H1 (cell line): ENCODE measurements at regions not wholly inside any gene's neighbourhood (a gene's known extent, or its start where the extent isn't known, plus 50 kb on each side); places are given as distances from the start of the nearest gene placed in this dataset.

ENCODE experiments used
- BRCA1 ChIP-seq: IDR thresholded peaks from 2 replicates; pipeline ENCODE4 v1.6.1; 2012; ENCODE audit warnings: low read depth, low read length, improper control_type of control experiment
- CEBPB ChIP-seq: IDR thresholded peaks from 2 replicates; pipeline ENCODE4 v1.6.1; 2012; ENCODE audit warnings: low read depth, low read length
- EGR1 ChIP-seq: IDR thresholded peaks from 2 replicates; pipeline ENCODE4 v1.6.1; 2011; ENCODE audit warnings: low read depth, low read length, borderline replicate concordance
- JUND ChIP-seq: IDR thresholded peaks from 2 replicates; pipeline ENCODE4 v1.6.1; 2011; ENCODE audit warnings: mild to moderate bottlenecking, improper control_type of control experiment, low read length
- NRF1 ChIP-seq: IDR thresholded peaks from 2 replicates; pipeline ENCODE4 v1.6.1; 2011; ENCODE audit warnings: mild to moderate bottlenecking, low read depth, low read length, improper control_type of control experiment
- POLR2A ChIP-seq, 2 experiments: IDR thresholded peaks; 1 replicate in 1 of 2; 2 replicates in 1 of 2; pipeline ENCODE4 v1.6.1; 2011; ENCODE audit warnings: low read depth in 2 of 2, low read length in 2 of 2, mild to moderate bottlenecking in 2 of 2; ENCODE audit errors: control extremely low read depth in 1 of 2
- SIN3A ChIP-seq, 2 experiments: IDR thresholded peaks in 1 of 2; conservative IDR thresholded peaks in 1 of 2; 2 replicates each; pipeline ENCODE4 v1.6.1; 2011 to 2012; ENCODE audit warnings: low read length in 2 of 2, improper control_type of control experiment in 1 of 2, low read depth in 1 of 2, mild to moderate bottlenecking in 1 of 2
- ZNF274 ChIP-seq: IDR thresholded peaks from 2 replicates; pipeline ENCODE4 v1.7.0; 2012; ENCODE audit warnings: low read length, borderline replicate concordance; ENCODE audit errors: extremely low read depth
- TF ChIP-seq, protein P1 (sequence below), 3 experiments: IDR thresholded peaks; 1 replicate in 2 of 3; 2 replicates in 1 of 3; pipeline versions ENCODE4 v1.5.1 to v1.6.1; 2011; ENCODE audit warnings: low read length in 3 of 3, mild to moderate bottlenecking in 3 of 3, inconsistent platforms in 2 of 3, low read depth in 1 of 3, moderate library complexity in 1 of 3; ENCODE audit not compliant: insufficient read depth in 1 of 3; ENCODE audit errors: control extremely low read depth in 1 of 3
- TF ChIP-seq, protein P2 (sequence below): IDR thresholded peaks from 2 replicates; pipeline ENCODE4 v1.6.1; 2011; ENCODE audit warnings: low read depth, mild to moderate bottlenecking, low read length; ENCODE audit not compliant: insufficient read depth

DNA sequence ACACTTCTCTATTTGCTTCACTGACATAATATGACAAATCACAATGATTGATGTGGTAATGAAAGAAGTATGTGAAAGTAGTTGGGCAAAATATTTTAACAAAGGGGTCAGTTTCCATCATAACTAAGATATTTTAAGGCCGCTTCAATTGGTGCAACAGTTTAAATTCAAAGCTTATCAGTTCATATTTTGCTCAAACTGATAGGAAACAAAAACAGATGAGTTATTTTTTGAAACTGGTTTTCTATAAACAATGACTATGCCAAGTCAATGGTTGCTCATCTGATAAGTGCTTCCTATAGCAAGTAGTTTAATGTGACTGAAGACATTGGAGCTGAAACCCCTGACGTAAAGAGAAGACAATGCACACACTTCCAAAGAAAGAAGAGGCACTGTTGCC is 1290.7 kb downstream of the SUCLG1 start:
- TF ChIP-seq EGR1 (no peak), ZNF274 (no peak), POLR2A (IDR thresholded peaks at IDR 0.05; ENCODE audit: control extremely low read depth in 1 of 2, low read depth in 2 of 2, low read length in 2 of 2) (no peak), SIN3A (conservative IDR thresholded peaks at IDR 0.05 in 1 of 2, IDR thresholded peaks at IDR 0.05 in 1 of 2; ENCODE audit: low read depth in 1 of 2, low read length in 2 of 2) (no peak), NRF1 (no peak), CEBPB (no peak), BRCA1 (no peak), JUND (no peak)
- TF ChIP-seq, protein P1, sequence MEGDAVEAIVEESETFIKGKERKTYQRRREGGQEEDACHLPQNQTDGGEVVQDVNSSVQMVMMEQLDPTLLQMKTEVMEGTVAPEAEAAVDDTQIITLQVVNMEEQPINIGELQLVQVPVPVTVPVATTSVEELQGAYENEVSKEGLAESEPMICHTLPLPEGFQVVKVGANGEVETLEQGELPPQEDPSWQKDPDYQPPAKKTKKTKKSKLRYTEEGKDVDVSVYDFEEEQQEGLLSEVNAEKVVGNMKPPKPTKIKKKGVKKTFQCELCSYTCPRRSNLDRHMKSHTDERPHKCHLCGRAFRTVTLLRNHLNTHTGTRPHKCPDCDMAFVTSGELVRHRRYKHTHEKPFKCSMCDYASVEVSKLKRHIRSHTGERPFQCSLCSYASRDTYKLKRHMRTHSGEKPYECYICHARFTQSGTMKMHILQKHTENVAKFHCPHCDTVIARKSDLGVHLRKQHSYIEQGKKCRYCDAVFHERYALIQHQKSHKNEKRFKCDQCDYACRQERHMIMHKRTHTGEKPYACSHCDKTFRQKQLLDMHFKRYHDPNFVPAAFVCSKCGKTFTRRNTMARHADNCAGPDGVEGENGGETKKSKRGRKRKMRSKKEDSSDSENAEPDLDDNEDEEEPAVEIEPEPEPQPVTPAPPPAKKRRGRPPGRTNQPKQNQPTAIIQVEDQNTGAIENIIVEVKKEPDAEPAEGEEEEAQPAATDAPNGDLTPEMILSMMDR (IDR thresholded peaks at IDR 0.05; ENCODE audit: control extremely low read depth in 1 of 3, insufficient read depth in 1 of 3, low read depth in 1 of 3, low read length in 3 of 3): no peak
- TF ChIP-seq, protein P2, sequence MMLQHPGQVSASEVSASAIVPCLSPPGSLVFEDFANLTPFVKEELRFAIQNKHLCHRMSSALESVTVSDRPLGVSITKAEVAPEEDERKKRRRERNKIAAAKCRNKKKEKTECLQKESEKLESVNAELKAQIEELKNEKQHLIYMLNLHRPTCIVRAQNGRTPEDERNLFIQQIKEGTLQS: no peak
